ENCODE measurements at regions not wholly inside any gene's neighbourhood (a gene's known extent, or its start where the extent isn't known, plus 50 kb on each side); places are given as distances from the start of the nearest gene placed in this dataset.
"Not testable (repeated sequence)": the region's sequence is repeated elsewhere in the genome, so short reads cannot be mapped to it uniquely, and the experiment has no call there.

- not testable (repeated sequence) for TF ChIP-seq POLR2AphosphoS5 (IDR thresholded peaks at IDR 0.05; ENCODE audit: low read depth, low read length); POLR2A (IDR thresholded peaks at IDR 0.05; ENCODE audit: low read depth, low read length); TAF1 (IDR thresholded peaks at IDR 0.05; ENCODE audit: borderline replicate concordance, low read depth, low read length)
These were observed 165.2 kb upstream of the TGIF2LX start for GRCh38 chrX:89756466-89756865.

All from GM12892 (cell line).